ENCODE measurements at regions not wholly inside any gene's neighbourhood (a gene's known extent, or its start where the extent isn't known, plus 50 kb on each side); places are given as distances from the start of the nearest gene placed in this dataset.

DNA sequence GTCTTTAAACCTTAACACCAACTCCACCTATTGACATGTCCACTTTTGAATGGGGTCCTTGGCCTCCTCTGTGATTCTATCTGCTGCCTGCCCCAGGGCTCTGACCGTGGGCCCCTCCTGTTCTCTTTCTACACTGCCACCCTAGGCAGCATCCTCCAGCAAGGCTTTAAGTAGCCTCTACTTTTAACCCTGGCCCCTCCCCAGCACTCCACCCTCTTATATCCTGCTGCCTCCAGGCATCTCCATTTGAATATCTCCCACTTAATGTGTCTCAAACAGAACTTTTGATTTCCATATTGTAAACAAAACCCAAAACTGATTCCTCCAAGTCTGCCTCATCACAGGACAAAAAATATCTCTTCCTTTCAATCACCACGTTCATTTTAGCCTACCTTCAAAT lies 90.5 kb upstream of the ARHGAP32 start:
- no peaks in the 10 kb centered on the region for H3K27me3 ChIP-seq
- intact Hi-C loops (cut with DNase I), result no loop called here
- DNase-seq, result no peak
- no peaks in the 10 kb centered on the region for H3K36me3 ChIP-seq
- H3K27ac ChIP-seq, result no peak overlapping the region
- WGBS, 2 donors, result 44 to 46% methylated on average over 2 of the region's 2 CpGs
- no peak overlapping the region for H3K4me3 ChIP-seq (replicated peaks in 1 of 3)
- peaks cover 9 to 13% of the 10 kb centered on the region in 2 donors for H3K4me1 ChIP-seq
- no peaks in the 10 kb centered on the region for H3K9me3 ChIP-seq
- no peak for TF ChIP-seq POLR2A (IDR thresholded peaks at IDR 0.05)
- TF ChIP-seq, protein P1, sequence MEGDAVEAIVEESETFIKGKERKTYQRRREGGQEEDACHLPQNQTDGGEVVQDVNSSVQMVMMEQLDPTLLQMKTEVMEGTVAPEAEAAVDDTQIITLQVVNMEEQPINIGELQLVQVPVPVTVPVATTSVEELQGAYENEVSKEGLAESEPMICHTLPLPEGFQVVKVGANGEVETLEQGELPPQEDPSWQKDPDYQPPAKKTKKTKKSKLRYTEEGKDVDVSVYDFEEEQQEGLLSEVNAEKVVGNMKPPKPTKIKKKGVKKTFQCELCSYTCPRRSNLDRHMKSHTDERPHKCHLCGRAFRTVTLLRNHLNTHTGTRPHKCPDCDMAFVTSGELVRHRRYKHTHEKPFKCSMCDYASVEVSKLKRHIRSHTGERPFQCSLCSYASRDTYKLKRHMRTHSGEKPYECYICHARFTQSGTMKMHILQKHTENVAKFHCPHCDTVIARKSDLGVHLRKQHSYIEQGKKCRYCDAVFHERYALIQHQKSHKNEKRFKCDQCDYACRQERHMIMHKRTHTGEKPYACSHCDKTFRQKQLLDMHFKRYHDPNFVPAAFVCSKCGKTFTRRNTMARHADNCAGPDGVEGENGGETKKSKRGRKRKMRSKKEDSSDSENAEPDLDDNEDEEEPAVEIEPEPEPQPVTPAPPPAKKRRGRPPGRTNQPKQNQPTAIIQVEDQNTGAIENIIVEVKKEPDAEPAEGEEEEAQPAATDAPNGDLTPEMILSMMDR (IDR thresholded peaks at IDR 0.05), result no peak

DNA sequence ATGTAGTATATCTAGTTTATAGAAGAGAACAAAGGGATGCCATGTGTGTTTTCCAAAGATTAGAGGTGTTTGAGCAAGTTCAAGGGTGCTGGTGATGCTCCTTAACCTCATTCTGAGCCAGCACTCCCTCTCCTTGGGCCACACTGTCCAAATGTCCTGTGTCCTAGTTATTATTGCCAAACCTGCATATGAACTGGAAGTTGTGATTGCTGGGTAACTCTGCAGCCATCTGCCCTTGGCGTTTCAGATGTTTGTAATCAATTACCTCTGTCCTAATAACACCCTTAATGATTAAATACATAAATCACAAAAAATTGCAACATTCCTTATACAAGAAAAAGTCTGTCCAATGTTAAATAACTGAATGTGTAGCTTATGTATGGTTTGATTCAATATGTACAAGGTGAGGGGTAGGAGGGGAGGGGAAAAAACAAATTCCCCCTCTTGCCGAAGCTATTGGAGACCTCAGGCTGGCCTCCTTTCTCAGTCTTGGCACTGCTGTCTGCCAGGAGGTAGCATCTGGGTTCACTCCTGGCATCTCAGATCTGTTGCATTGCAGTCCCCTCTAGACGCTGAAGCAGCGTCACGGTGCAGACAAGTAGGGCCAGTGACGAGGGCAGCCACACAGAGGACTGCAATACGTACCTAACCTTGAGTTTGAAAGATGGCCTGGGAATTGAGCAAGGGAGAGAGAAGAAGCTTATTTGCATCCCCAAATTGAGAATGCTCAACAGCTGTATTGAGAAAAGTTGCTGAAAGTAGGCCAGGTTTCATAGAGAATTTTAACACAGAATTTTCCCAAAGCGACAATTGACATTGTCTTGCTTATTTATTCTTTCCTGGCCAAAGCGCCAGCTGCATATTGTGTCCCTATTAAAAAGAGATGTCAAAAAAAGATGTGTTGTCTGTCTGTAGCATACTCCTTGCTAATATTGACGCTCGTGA lies 89.6 kb upstream of the ARHGAP32 start:
- 89 to 93% methylated on average over 11 of the region's 11 CpGs for WGBS, 2 donors
- intact Hi-C loops (cut with DNase I), result no loop called here
- Histone ChIP-seq H3K27ac (no peak overlapping the region), H3K27me3 (no peaks in the 10 kb centered on the region), H3K36me3 (no peaks in the 10 kb centered on the region), H3K4me3 (replicated peaks in 1 of 3) (no peak overlapping the region), H3K9me3 (no peaks in the 10 kb centered on the region), H3K4me1 (peaks cover 15 to 18% of the 10 kb centered on the region in 2 donors)
- no peak for DNase-seq
- TF ChIP-seq, protein P1 (IDR thresholded peaks at IDR 0.05), result no peak
- TF ChIP-seq POLR2A (IDR thresholded peaks at IDR 0.05), result no peak

DNA sequence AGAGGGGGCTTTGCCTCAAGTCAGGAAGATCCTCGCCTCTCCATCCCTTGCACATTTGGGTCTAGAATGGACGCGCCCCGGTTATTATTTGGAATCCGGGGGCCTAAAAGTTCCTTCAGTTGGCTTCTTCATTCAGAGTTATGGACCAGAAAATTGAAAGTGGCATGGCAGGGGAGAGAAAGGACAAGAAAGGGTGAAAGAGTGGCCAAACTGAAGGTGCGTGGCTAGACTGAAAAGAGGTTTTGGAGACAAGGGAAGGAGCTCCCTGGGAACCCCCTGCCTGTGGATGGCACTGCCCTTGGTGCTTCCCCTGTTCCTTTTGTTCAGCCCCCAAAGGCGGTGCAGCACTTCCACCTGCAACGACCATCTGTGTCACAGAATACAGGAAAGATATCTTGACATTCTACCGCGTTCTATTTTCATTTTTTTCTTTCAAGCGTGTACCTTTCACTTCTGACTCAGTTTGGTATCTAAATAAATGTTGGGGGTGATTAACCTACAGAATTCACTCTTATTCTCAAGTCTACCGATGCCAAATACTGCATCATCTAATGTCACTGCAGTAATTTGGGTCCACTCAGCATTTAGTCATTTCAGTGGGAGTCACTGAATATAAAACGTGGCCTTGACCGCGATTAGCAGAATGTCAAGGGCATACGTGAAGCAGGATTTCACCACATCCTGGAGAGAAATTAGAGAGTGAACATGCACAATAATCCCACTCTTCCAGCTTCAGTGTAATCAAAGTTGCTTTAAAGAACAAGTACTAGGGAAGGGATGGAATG lies 88.1 kb upstream of the ARHGAP32 start:
- Histone ChIP-seq H3K36me3 (no peaks in the 10 kb centered on the region), H3K9me3 (no peaks in the 10 kb centered on the region), H3K27me3 (no peaks in the 10 kb centered on the region), H3K4me1 (peaks cover 21 to 32% of the 10 kb centered on the region in 2 donors), H3K27ac (no peak overlapping the region), H3K4me3 (replicated peaks in 1 of 3) (peak overlapping the region in 2 of 3 donors; percentile 42 to 49)
- DNase-seq, result no peak
- intact Hi-C loops (cut with DNase I), result no loop called here
- no peak for TF ChIP-seq POLR2A (IDR thresholded peaks at IDR 0.05)
- TF ChIP-seq, protein P1 (IDR thresholded peaks at IDR 0.05), result no peak
- 58% methylated on average over 16 of the region's 16 CpGs for WGBS, 2 donors

DNA sequence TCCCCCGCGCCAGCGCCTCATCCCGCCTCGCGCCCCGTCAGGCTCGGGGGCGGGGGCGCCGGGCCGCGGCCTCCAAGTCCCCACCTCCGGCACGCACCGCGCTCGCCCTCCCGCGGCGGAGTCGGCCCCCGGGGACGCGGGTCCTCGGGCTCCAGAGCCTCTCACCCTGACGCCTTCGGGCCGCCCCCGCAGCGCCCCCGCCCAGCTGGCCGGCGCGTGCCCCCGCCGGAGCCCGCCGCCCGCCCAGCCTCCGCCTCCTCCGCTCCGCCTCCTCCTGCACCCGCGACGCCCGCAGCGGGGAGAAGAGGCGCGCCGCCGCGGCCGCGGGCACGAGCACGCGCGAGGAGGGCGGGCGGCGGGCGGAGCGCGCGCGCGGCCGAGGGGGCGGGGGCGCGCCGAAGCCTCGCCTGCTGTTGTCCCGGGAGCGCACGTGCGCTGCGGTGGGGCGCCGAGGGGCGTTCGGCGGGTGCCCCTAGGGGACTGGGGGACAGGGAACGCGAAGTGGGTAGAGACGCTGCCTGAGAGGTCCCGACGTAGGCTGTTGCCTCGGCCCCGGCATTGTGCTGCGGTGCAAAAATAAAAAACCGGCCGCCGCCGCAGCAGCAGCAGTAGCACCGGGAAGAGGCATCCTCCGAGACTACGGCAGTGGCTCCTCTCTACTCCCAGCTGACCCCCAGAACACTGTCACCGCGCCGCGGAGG lies 87.4 kb upstream of the ARHGAP32 start:
- peak overlapping the region in 2 of 3 donors; percentile 42 to 49 for H3K4me3 ChIP-seq (replicated peaks in 1 of 3)
- peak in 1 of 2 donors; percentile 59 for TF ChIP-seq POLR2A (IDR thresholded peaks at IDR 0.05)
- TF ChIP-seq, protein P1 (IDR thresholded peaks at IDR 0.05), result peak in 1 of 6 experiments; percentile 17
- WGBS, 2 donors, result 0 to 3% methylated on average over 10 to 14 of the region's 103 CpGs
- H3K27me3 ChIP-seq, result no peaks in the 10 kb centered on the region
- no peaks in the 10 kb centered on the region for H3K36me3 ChIP-seq
- H3K4me1 ChIP-seq, result peaks cover 23 to 32% of the 10 kb centered on the region in 2 donors
- no peak overlapping the region for H3K27ac ChIP-seq
- DNase-seq, result peak; percentile 68 to 77
- no peaks in the 10 kb centered on the region for H3K9me3 ChIP-seq
- intact Hi-C loops (cut with DNase I), result no loop called here

Data from thyroid gland (tissue), 4 donors.